Stimulated activated CD8-positive, alpha-beta memory T cell treated with anti-CD3 and anti-CD28 coated beads, Interleukin-4, amount 100 ng/mL, for 1 hour (primary cell): ENCODE measurements at regions not wholly inside any gene's neighbourhood (a gene's known extent, or its start where the extent isn't known, plus 50 kb on each side); places are given as distances from the start of the nearest gene placed in this dataset.
"Not testable (repeated sequence)": the region's sequence is repeated elsewhere in the genome, so short reads cannot be mapped to it uniquely, and the experiment has no call there.

Source experiments
- DNase-seq, 2 donors: peaks; one replicate each; pipeline ENCODE4 v3.0.0-alpha.2; 2020; ENCODE audit warnings: low read depth in 2 of 2, low spot score in 1 of 2

DNA sequence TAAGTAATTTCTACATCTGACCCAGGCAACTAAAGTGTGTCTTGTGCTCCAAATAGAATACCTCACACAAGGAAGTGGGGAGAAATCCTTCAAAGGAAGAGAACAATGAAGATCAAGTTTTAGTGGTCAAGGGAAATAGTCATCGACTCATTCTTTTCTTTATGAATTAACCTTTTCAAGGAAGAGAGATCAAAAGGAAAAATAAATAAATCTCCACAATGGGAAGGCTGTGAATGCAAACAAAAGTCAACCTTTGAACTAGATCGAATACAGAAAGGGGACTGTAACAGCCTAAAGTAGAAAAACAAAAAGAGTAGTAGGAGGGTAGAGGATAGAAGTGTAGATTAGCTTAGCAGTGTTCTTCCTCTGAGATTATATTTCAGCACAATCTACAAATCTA, 274.6 kb upstream of the COBL start:
- no peak for DNase-seq

DNA sequence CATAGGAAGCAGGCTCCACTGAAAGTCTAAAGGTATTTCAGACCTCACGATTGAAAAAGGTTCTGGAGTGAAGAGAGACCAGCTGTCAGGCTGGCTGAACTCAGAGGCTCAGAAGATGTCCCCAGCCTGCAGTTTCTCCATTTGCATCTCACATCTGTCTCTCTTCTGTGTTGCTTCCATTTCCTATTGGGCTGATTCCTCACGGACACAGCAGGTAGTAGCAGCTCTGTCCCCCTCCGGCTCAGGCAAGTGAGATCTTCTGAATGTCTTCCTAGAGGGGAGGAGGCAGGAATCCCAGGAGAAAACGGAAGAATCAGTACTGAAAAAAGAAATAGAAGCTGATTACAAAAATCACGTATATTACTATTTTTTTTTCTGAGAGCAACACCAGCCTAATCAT, 274.1 kb upstream of the COBL start:
- no peak for DNase-seq

DNA sequence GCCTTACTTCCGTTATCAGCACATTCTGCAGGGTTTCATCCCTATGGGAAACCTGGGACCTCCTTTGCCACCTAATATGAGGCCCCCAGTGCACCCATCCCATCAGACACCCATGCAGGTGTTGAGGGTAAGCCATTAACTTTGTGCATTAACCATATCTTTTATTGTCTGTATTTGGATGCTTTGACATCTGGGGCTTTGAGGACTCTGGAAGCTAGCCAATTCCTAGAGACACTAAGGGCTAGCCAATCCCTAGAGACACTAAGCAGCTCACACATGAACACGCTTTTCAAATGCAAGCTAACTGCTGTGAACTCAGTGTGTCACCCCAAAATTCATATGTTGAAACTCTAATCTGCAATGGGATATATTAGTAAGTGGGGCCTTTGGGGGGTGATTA, 272.5 kb upstream of the COBL start:
- no peak for DNase-seq

DNA sequence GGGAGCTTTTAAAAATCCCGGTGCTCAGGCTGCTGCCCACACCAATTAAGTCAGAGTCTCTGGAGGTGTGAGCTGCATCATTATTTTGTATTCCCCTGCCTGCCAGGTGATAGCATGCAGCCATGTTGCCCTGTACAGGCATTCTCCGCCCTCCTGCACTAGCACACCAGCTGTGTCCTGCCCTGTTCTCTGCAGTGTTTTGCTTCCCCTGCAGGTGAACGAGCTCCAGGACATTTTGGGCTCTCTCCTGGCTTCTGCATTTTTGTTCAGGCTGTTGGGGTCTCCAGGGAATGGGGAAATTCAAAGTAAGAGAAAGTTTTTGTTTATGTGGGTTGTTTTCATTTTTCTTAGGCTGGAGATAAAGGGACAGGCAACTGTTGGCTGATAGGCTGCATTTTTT, 271.0 kb upstream of the COBL start:
- DNase-seq: no peak

DNA sequence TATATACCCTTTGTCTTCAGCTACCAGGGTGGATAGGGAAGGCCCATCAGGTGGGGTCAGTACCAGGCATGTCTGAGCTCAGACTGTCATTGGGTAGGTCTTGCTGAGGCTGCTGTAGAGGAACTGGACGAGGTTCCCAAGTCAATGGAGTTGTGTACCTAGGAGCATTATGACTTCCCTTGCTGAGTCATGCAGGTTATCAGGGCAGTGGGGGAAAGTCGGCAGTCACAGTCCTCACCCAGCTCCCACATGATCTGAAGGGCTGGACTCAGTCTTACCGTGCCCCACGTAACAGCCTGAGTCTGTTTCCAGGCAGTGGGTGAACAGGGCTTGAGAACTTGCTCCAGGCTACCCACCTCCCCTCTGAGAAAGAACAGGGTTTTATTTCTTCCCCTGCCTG, 260.8 kb upstream of the COBL start:
- DNase-seq: no peak

DNA sequence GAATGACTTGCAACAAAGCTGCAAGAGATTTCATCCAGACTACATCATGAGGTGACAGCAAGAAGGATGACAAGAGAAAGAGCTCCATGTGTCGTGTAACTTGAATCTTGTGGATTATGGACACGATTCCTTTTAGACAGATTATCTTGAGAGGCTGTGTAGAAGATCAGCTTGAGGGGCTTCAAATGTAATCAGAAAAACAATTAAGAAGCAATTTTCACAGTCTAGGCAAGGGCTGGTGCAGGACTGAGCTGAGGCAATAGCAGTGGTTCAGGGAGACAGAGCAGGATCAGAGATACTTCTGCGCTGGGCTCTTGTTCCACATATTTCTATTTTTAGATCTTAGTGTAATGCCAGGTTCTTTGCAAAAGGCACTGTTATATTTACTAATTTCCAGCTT, 253.0 kb upstream of the COBL start:
- DNase-seq: no peak

DNA sequence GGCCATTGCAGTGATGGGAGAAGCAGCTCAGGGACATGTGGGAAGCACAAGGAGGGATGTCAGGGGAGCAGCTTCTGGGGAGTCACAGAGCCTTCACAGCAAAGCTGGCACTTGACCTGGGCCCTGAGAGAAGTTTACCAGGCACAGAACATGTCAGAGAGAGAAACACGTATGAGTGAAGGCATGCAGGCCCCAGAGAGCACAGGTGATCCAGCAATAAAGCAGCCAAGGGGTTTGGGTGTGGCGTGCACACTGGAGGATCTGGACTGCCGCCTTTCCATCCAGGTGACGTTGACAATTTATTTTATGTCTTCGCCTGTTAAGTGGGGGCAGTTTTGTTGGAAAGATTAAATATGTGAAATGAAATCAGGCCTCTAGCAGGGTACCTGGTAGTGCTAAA, 252.6 kb upstream of the COBL start:
- DNase-seq: no peak

DNA sequence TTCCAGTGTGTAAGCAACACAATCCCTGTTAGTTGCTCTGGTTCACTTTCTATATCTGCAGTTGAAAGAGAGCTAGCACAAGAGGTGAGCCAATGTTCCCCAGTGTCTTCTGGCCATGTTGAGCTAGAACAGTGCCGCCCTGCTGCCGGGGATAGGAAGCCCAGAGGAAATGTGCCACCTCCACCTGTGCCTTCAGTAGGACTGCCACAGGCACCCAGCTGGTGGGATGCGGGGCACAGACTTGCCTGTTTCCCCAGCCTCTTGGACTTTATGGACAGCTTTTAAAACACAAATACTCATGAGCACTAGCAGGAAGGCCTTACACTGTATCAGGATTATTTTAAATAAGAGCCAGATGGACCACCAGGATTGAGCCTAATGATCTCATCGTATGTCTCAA, 234.5 kb upstream of the COBL start:
- no peak for DNase-seq

DNA sequence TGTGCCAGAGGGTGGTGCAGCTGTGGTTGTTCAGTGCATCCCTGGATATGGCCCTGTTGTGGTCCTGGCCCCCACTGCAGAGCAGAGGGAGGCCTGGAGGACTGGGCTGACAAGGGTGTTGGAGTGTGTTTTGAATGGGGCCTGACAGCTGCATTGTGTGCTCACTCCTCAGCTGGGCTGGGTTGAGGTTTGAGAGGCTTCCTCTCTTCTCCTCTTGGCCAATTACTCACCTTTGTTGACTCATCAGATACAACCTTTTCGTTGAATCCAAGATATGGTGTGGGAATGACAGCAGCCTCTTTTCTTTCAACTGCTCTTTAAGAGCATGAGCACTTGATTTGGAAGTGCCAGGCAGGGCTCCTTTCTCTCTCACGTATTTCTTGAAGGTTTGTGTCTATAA, 228.5 kb upstream of the COBL start:
- no peak for DNase-seq

DNA sequence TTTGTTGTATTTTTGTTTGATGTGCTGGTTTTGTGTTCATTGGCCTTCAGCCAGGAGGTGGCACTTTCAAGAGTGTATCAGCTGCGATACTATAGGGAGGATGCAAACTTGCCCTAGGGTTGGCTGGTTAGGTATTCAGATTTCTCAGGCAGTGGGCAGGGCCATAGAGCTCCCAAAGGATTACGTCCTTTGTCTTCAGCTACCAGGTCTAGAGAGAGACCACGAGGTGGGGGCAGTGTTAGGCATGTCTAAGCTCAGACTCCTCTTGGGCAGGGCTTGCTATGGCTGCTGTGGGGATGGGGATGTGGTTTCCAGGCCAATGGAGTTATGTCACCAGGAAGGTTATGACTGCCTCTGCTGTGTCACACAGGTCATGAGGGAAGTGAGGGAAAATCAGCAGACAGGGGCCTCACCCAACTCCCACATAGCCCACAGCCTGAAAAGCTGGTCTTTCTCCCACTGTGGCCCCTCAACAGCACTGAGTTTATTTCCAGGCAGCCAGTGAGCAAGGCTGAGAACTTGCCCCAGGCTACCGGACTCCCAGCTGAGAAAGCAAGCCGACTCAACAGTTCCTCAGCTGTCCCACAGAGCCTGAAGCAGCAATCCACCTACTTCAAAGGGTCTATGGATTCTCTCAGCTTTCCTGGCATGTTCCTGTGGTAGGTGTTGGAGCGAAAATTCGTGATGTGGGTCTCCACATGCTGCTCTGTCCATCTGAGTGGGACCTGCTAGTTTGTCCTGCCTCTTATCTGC, 227.4 kb upstream of the COBL start:
- no peak for DNase-seq

DNA sequence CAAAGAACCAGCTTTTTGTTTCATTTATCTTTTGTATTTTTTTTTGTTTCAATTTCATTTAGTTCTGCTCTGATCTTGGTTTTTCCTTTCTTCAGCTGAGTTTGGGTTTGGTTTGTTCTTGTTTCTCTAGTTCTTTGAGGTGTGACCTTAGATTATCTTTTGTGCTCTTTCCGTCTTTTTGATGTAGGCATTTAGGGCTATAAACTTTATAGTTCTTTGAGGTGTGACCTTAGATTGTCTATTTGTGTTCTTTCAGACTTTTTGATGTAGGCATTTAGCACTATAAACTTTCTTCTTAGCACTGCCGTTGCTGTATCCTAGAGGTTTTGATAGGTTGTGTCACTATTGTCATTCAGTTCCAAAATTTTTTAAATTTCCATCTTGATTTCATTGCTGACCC, 224.3 kb upstream of the COBL start:
- not testable (repeated sequence) for DNase-seq

DNA sequence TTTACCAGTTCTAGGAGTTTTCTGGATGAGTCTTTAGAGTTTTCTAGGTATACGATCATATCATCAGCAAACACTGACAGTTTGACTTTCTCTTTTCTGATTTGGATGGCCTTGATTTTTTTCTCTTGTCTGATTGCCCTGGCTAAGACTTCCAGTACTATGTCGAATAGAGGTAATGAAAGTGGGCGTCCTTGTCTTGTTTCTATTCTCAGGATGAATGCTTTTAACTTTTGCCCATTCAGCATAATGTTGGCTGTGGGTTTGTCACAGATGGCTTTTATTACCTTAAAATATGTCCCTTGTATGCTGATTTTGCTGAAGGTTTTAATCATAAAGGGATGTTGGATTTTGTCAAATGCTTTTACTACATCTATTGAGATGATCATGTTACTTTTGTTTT, 223.2 kb upstream of the COBL start:
- DNase-seq: no peak

DNA sequence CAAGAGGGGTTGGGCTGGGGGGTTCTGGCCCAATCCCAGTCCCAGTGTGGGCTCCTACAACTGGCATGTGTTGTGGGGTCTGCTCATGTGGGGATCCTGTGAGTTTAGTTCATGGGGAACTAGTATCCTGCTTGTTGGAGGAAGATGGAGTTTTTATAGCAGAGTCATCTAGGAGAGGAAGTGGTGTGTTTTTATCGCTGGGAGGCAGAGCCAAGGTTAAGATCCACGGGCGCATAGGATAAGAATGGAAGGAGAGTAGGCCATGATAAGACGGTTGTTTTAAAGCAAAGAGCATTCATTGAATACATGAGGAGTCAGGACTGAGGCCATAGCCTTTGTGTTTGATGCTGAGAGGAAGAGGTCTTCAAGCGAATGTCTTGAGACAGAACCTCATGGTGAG, 211.6 kb upstream of the COBL start:
- DNase-seq: no peak

DNA sequence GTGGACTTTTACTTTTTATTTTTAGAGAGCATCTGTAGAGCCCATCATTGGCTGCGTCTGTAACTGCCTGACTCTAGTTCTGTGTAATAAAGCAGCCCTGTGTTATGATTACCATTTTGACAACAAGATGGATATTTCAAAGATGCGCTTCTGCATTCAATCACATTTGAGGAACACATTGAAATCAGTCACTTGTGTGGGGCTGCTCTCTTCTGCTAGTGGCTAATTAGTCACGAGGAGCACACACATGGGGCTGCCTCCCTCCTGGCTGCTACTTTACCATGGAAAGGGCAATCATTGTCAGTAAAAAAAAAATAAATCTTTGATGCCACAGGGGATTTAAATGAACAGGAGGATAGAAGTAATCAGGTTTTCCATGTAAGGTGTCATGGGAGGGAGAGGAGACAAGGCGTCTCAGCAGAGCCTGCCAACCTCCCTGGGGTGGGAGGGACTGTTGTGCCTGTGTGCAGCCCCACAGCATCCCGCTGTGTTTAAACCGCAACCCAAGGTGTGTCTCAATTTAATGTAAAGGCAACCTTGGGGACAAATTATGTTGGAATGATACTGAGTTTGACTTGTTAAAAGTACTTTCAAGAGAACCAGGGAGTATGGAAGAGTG, 205.2 kb upstream of the COBL start:
- DNase-seq: no peak

DNA sequence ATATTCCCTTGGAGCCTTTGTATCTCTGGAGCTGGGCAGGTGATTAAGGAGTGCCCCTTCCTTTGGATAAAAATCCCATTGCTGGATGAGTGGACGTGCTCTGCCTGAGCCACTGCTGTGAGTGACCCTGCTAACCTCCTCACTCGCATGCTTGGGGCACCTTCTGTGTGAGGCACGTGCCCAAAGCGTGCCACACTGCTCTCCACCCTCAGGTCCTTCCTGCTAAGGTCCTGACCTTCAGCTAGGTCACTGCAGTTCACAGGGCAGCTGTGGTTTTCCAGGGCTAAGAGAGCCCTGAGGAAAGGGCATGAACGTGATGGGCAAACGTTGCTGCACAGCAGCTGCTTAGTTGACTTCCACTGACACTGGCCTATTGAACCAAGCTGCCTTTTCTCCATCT, 204.4 kb upstream of the COBL start:
- no peak for DNase-seq

DNA sequence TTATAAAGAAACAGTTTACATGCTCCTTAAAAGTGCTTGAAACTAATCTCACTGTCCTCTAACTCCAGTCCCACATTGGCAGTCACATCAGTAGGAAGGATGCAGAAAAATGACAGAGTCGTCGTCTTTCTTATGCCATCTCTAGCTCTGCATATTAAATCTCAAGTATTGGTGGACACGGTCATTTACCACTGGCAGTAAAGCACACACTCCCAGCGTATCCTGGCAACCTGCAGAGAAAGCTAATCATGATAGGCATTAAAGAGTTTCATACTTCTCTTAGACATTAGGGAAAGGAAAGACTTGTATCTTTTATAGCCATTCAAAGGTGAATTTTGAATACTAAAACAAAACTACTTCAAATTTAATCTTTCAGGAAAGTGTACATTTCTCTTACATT, 202.0 kb upstream of the COBL start:
- no peak for DNase-seq

DNA sequence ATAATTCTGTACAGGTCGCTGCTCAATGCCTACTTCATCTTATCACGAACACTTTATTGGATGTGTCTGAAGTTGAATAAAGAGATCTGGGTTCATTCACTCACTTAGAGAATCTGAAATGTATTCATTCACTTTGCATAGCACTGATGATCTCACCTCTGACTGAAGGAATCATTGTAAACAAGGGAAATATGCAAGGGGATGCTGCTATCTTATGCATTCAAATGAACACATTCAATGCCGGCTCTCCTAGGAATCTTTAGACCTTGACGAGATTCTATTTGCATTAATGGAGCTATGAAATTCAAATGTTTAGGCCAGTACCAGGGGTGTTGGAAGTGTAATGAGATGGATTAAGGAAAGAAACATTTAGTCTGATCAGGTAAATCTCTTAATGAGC, 200.6 kb upstream of the COBL start:
- DNase-seq: no peak

DNA sequence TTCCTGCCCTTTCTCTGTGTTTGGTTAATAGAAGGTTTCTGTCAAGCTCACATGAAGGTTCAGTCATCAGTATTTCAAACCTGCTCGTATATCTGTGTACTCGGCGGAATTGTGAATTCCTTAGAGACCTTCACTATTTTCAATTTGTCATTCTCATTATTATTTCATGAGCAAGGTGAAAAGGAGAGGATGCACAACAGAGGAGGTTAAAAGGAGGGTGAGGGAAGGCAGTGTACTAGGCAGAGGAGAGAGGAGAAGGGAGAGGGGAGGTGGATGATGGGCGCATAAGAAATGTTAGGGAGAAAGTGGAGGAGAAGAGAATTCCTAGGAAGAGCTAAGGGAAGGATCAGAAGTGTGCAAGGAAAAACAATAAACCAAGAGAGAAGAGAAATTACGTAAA, 185.0 kb upstream of the COBL start:
- DNase-seq: no peak

DNA sequence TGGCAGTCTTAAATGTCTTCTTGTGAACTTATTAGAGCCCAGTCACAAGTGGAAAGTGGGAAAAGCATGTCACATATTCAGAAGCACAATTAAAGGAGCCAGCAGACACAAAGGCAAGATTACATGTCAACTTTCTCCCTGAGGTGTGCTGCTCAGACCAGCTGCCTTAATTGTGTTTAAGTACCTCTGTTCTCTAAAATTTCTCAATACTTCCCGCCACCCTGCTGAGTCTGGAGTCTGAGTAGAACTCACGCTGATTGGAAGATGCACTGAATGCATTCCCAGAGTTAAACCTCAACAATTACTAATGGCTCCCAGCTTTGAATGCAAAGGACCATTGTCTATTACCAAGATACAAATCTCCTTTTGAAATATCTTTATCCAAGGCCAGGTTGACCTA, 166.4 kb upstream of the COBL start:
- no peak for DNase-seq

DNA sequence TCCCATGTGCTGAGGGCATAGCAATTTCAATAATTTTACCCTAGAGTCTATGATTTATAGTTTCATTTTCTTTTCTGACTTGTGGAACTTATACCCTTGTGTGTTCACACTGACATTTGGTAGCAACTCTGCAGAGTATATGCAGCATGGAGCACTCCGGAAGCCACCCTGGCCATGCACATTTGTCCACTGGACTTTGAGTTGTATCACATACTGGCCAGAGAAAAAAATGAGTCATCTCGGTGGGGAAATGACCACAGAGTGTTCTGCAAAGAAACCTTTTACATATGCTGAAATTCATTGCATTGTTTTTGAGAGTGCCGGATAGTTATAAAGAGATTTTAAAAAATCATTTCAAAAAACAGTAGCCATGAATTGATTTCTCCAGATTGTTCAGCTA, 164.8 kb upstream of the COBL start:
- DNase-seq: no peak

DNA sequence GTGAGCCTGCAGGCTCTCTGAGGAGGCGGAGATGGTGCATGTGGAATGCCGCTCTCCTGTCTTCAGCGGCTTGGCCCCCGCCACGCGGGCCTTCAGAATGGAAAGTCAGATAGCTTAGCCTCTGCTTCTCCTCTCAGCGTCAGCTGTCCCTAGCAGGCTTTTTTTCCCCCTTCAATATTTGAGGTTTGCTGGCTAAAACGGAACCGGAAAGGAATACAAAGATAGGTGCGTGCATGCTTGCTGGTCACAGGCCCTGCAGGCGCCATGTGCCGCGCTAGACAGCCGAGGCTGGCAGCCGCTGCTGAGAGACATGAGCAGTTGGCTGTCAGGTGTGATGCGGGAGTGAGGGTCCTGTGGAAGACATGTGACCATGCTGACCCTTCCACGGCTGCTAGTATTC, 161.2 kb upstream of the COBL start:
- DNase-seq: no peak

DNA sequence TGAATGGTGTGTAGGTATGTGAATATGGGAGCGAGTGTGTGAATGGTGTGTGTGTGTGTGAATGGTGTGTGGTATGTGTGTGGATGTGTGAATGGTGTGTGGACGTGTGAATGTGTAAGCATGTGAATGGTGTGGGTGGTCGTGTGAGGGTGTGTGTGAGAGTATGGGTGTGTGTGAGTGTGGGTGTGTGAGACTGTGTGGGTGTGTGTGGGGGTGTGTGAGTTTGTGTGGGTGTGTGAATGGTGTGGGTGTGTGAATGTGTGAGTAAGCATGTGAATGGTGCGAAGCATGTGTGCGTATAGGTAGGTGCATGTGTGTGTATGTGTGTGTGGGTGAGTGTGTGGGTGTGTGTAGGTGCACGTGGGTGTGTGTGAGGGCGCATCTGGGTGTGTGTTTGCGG, 160.7 kb upstream of the COBL start:
- DNase-seq: no peak

DNA sequence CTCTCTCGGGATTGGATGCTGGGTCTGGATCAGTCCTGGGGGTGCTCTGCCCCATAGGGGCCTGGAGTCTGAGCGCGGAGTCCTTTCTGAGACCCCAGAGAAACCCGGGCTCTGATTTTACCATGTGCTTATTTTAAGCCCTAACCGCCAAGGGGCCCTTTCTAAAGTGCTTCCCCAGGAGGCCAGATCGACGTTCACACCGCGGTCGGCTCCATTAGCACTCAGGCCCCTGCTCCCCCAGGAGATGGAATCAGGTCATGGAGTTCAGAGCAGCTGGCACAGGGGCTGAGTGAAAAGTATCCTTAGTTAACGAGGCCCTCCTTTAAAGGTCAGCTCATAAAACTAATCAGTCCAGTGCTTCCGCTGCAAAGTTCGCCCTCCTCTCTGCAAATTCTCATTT, 159.4 kb upstream of the COBL start:
- no peak for DNase-seq
